22Rv1 (cell line): ENCODE measurements at regions not wholly inside any gene's neighbourhood (a gene's known extent, or its start where the extent isn't known, plus 50 kb on each side); places are given as distances from the start of the nearest gene placed in this dataset.

Source experiments
- H3K27ac ChIP-seq: fragments of 450-650 bp; 2 replicates; pipeline ENCODE4 v1.5.1; 2017
- ZFX ChIP-seq: fragments of 450-650 bp; IDR thresholded peaks from 2 replicates; pipeline ENCODE4 v1.6.1; 2017; ENCODE audit warnings: antibody characterized with exemption, borderline replicate concordance
- TF ChIP-seq, protein P1 (sequence below): fragments of 450-650 bp; IDR thresholded peaks from 2 replicates; pipeline ENCODE4 v1.5.1; 2017; ENCODE audit warnings: mild to moderate bottlenecking

DNA sequence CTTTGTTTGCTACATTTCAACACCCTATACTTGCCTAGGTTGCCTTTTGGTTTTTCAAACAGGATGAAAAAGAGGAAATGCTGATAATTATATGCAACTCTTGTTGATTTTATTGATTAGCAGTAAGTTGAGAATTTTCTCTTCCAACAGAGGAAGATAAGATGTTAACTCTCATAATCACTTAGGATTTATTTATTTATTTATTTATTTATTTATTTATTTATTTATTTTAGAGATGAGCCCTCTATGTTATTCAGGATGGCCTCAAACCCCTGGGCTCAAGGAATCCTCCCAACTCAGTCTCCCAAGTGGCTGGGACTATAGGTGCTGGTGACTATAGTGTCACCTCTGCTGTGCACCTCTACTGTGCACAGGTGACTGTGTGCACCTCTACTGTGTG, 111.4 kb upstream of the GLS start:
- H3K27ac ChIP-seq = no peak overlapping the region
- TF ChIP-seq, protein P1, sequence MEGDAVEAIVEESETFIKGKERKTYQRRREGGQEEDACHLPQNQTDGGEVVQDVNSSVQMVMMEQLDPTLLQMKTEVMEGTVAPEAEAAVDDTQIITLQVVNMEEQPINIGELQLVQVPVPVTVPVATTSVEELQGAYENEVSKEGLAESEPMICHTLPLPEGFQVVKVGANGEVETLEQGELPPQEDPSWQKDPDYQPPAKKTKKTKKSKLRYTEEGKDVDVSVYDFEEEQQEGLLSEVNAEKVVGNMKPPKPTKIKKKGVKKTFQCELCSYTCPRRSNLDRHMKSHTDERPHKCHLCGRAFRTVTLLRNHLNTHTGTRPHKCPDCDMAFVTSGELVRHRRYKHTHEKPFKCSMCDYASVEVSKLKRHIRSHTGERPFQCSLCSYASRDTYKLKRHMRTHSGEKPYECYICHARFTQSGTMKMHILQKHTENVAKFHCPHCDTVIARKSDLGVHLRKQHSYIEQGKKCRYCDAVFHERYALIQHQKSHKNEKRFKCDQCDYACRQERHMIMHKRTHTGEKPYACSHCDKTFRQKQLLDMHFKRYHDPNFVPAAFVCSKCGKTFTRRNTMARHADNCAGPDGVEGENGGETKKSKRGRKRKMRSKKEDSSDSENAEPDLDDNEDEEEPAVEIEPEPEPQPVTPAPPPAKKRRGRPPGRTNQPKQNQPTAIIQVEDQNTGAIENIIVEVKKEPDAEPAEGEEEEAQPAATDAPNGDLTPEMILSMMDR = no peak
- no peak for TF ChIP-seq ZFX

DNA sequence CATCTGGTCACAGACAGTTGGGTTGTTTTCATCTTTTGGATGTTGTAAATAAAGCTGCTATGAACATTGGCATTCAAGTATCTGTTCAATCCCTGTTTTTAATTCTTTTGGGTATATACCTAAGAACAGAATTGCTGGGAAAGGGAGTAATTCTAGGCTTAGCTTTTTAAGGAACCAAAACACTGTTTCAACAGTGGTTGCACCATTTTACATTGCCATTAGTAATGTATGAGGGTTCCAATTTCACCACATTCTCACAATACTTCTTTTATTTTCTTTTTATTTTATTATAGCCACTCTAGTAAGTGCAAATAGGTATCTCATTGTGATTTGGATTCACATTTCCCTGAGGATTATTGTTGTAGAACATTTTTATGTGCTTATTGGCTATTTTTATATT, 108.9 kb upstream of the GLS start:
- TF ChIP-seq, protein P1 = no peak
- no peak for TF ChIP-seq ZFX
- H3K27ac ChIP-seq = no peak overlapping the region

DNA sequence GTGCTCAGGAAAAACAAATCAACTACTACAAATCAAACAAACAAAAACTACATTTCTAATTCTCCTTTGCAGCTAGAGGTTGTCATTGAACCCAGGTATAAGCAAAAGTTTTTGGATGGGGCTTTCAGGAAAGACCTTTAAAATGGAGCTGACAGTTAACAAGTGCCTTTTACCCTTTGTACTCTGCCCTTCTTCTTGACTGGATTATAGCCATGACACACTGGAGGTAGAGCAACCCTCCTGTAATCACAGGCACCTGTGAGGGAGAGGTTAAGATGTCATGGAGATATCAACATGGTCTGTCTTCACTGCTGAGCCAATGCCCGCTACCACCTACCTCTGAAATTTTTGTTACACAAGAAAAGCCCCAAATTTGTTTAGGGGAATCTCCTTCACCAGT, 100.0 kb upstream of the GLS start:
- H3K27ac ChIP-seq = no peak overlapping the region
- TF ChIP-seq, protein P1 = no peak
- TF ChIP-seq ZFX = no peak

GRCh38 chr2:190781604-190782198, 98.9 kb upstream of the GLS start:
- no peak for TF ChIP-seq ZFX
- TF ChIP-seq, protein P1 = peak; percentile 72
- no peak overlapping the region for H3K27ac ChIP-seq

GRCh38 chr2:190782264-190782663, 98.4 kb upstream of the GLS start:
- TF ChIP-seq, protein P1 = no peak
- TF ChIP-seq ZFX = no peak
- no peak overlapping the region for H3K27ac ChIP-seq

- TF ChIP-seq ZFX = no peak
- TF ChIP-seq, protein P1 = no peak
- H3K27ac ChIP-seq = no peak overlapping the region
Observed at GRCh38 chr2:190783513-190784263, 96.9 kb upstream of the GLS start.

DNA sequence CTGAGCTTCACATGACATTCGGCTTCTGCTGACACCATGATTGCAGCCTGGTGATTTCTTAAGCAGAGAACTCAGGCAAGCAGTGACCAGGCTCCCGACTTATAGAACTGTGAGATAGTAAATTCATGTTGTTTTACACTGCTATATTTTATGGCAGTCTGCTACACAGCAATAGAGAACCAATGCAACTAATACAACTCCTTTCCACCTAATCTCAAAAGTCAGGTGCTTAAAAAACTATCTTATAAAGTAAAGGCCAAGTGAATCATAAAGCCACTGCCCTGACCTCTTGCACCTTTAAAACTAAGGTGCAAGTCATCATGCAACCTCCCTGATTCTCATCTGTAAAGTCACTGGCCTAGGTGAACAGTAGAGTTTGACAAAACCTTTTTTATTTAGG, 95.3 kb upstream of the GLS start:
- no peak overlapping the region for H3K27ac ChIP-seq

More for the DNA sequence above, 95.3 kb upstream of the GLS start:
- TF ChIP-seq, protein P1 = no peak
- no peak for TF ChIP-seq ZFX
